ENCODE measurements at regions not wholly inside any gene's neighbourhood (a gene's known extent, or its start where the extent isn't known, plus 50 kb on each side); places are given as distances from the start of the nearest gene placed in this dataset.
A peak's percentile ranks its signal among the peaks of the same experiment; 100 is the strongest.

GRCh38 chr14:53355581-53356112 is 202.5 kb upstream of the DDHD1 start:
- Histone ChIP-seq H3K4me3 (ENCODE audit: low read length) (no peak overlapping the region), H3K27me3 (ENCODE audit: control insufficient read depth, insufficient read depth, low read length) (no peaks in the 10 kb centered on the region)

GRCh38 chr14:53354336-53354735 is 201.2 kb upstream of the DDHD1 start:
- H3K27me3 ChIP-seq (ENCODE audit: control insufficient read depth, insufficient read depth, low read length), result no peaks in the 10 kb centered on the region
- H3K4me2 ChIP-seq (ENCODE audit: low read length), result no peak overlapping the region
- H3K9me3 ChIP-seq (replicated peaks; ENCODE audit: low read length), result no peaks in the 10 kb centered on the region
- H3K4me1 ChIP-seq (ENCODE audit: control insufficient read depth, insufficient read depth, low read length), result peaks cover 10% of the 10 kb centered on the region
- H3K36me3 ChIP-seq (ENCODE audit: insufficient read depth, low read length), result no peaks in the 10 kb centered on the region
- no peak overlapping the region for H3K9ac ChIP-seq (ENCODE audit: low read depth, low read length)
- no peak overlapping the region for H3K4me3 ChIP-seq (ENCODE audit: low read length)

More at GRCh38 chr14:53355581-53356112, 202.5 kb upstream of the DDHD1 start:
- Histone ChIP-seq H3K4me1 (ENCODE audit: control insufficient read depth, insufficient read depth, low read length) (peaks cover 10% of the 10 kb centered on the region), H3K36me3 (ENCODE audit: insufficient read depth, low read length) (no peaks in the 10 kb centered on the region), H3K9me3 (replicated peaks; ENCODE audit: low read length) (no peaks in the 10 kb centered on the region), H3K9ac (ENCODE audit: low read depth, low read length) (no peak overlapping the region), H3K4me2 (ENCODE audit: low read length) (peak overlapping the region; percentile 1)

- H3K4me1 ChIP-seq (ENCODE audit: control insufficient read depth, insufficient read depth, low read length), result peaks cover 9% of the 10 kb centered on the region
- no peaks in the 10 kb centered on the region for H3K27me3 ChIP-seq (ENCODE audit: control insufficient read depth, insufficient read depth, low read length)
- no peak overlapping the region for H3K4me3 ChIP-seq (ENCODE audit: low read length)
- H3K9ac ChIP-seq (ENCODE audit: low read depth, low read length), result no peak overlapping the region
- H3K4me2 ChIP-seq (ENCODE audit: low read length), result no peak overlapping the region
- H3K9me3 ChIP-seq (replicated peaks; ENCODE audit: low read length), result no peaks in the 10 kb centered on the region
- H3K36me3 ChIP-seq (ENCODE audit: insufficient read depth, low read length), result no peaks in the 10 kb centered on the region
Observed at GRCh38 chr14:53350866-53351265, 197.7 kb upstream of the DDHD1 start.

- Histone ChIP-seq H3K4me3 (ENCODE audit: low read length) (no peak overlapping the region), H3K9ac (ENCODE audit: low read depth, low read length) (no peak overlapping the region), H3K4me1 (ENCODE audit: control insufficient read depth, insufficient read depth, low read length) (peaks cover 4% of the 10 kb centered on the region), H3K4me2 (ENCODE audit: low read length) (no peak overlapping the region), H3K27me3 (ENCODE audit: control insufficient read depth, insufficient read depth, low read length) (no peaks in the 10 kb centered on the region), H3K9me3 (replicated peaks; ENCODE audit: low read length) (no peaks in the 10 kb centered on the region), H3K36me3 (ENCODE audit: insufficient read depth, low read length) (no peaks in the 10 kb centered on the region)
Observed at GRCh38 chr14:53350429-53350828, 197.3 kb upstream of the DDHD1 start.

GRCh38 chr14:53346988-53347387 is 193.9 kb upstream of the DDHD1 start:
- Histone ChIP-seq H3K9ac (ENCODE audit: low read depth, low read length) (no peak overlapping the region), H3K36me3 (ENCODE audit: insufficient read depth, low read length) (no peaks in the 10 kb centered on the region), H3K9me3 (replicated peaks; ENCODE audit: low read length) (no peaks in the 10 kb centered on the region), H3K4me2 (ENCODE audit: low read length) (no peak overlapping the region), H3K27me3 (ENCODE audit: control insufficient read depth, insufficient read depth, low read length) (no peaks in the 10 kb centered on the region), H3K4me3 (ENCODE audit: low read length) (no peak overlapping the region), H3K4me1 (ENCODE audit: control insufficient read depth, insufficient read depth, low read length) (no peaks in the 10 kb centered on the region)

- peaks cover 5% of the 10 kb centered on the region for H3K4me1 ChIP-seq (ENCODE audit: control insufficient read depth, insufficient read depth, low read length)
Observed at GRCh38 chr14:53341324-53341723, 188.2 kb upstream of the DDHD1 start.

GRCh38 chr14:53338192-53338591 is 185.1 kb upstream of the DDHD1 start:
- Histone ChIP-seq H3K4me3 (ENCODE audit: low read length) (no peak overlapping the region), H3K9me3 (replicated peaks; ENCODE audit: low read length) (no peaks in the 10 kb centered on the region), H3K27me3 (ENCODE audit: control insufficient read depth, insufficient read depth, low read length) (no peaks in the 10 kb centered on the region), H3K9ac (ENCODE audit: low read depth, low read length) (no peak overlapping the region), H3K36me3 (ENCODE audit: insufficient read depth, low read length) (no peaks in the 10 kb centered on the region), H3K4me1 (ENCODE audit: control insufficient read depth, insufficient read depth, low read length) (peaks cover 5% of the 10 kb centered on the region), H3K4me2 (ENCODE audit: low read length) (peak overlapping the region; percentile 31)

More at GRCh38 chr14:53341324-53341723, 188.2 kb upstream of the DDHD1 start:
- Histone ChIP-seq H3K9ac (ENCODE audit: low read depth, low read length) (no peak overlapping the region), H3K9me3 (replicated peaks; ENCODE audit: low read length) (no peaks in the 10 kb centered on the region), H3K4me2 (ENCODE audit: low read length) (no peak overlapping the region), H3K36me3 (ENCODE audit: insufficient read depth, low read length) (no peaks in the 10 kb centered on the region), H3K4me3 (ENCODE audit: low read length) (no peak overlapping the region), H3K27me3 (ENCODE audit: control insufficient read depth, insufficient read depth, low read length) (no peaks in the 10 kb centered on the region)

- Histone ChIP-seq H3K27me3 (ENCODE audit: control insufficient read depth, insufficient read depth, low read length) (no peaks in the 10 kb centered on the region), H3K9me3 (replicated peaks; ENCODE audit: low read length) (no peaks in the 10 kb centered on the region), H3K36me3 (ENCODE audit: insufficient read depth, low read length) (no peaks in the 10 kb centered on the region), H3K4me2 (ENCODE audit: low read length) (no peak overlapping the region), H3K4me1 (ENCODE audit: control insufficient read depth, insufficient read depth, low read length) (peaks cover 6% of the 10 kb centered on the region), H3K4me3 (ENCODE audit: low read length) (no peak overlapping the region), H3K9ac (ENCODE audit: low read depth, low read length) (no peak overlapping the region)
Observed at GRCh38 chr14:53336729-53337128, 183.6 kb upstream of the DDHD1 start.

- Histone ChIP-seq H3K4me3 (ENCODE audit: low read length) (no peak overlapping the region), H3K9ac (ENCODE audit: low read depth, low read length) (no peak overlapping the region), H3K9me3 (replicated peaks; ENCODE audit: low read length) (no peaks in the 10 kb centered on the region), H3K4me1 (ENCODE audit: control insufficient read depth, insufficient read depth, low read length) (peaks cover 22% of the 10 kb centered on the region), H3K36me3 (ENCODE audit: insufficient read depth, low read length) (no peaks in the 10 kb centered on the region), H3K27me3 (ENCODE audit: control insufficient read depth, insufficient read depth, low read length) (no peaks in the 10 kb centered on the region), H3K4me2 (ENCODE audit: low read length) (no peak overlapping the region)
Observed at GRCh38 chr14:53333809-53334208, 180.7 kb upstream of the DDHD1 start.

- no peak overlapping the region for H3K9ac ChIP-seq (ENCODE audit: low read depth, low read length)
- H3K4me2 ChIP-seq (ENCODE audit: low read length), result no peak overlapping the region
- no peaks in the 10 kb centered on the region for H3K27me3 ChIP-seq (ENCODE audit: control insufficient read depth, insufficient read depth, low read length)
- H3K4me3 ChIP-seq (ENCODE audit: low read length), result no peak overlapping the region
- no peaks in the 10 kb centered on the region for H3K36me3 ChIP-seq (ENCODE audit: insufficient read depth, low read length)
- H3K4me1 ChIP-seq (ENCODE audit: control insufficient read depth, insufficient read depth, low read length), result peaks cover 30% of the 10 kb centered on the region
- no peaks in the 10 kb centered on the region for H3K9me3 ChIP-seq (replicated peaks; ENCODE audit: low read length)
Observed at GRCh38 chr14:53331921-53332320, 178.8 kb upstream of the DDHD1 start.

- H3K4me2 ChIP-seq (ENCODE audit: low read length), result no peak overlapping the region
- H3K27me3 ChIP-seq (ENCODE audit: control insufficient read depth, insufficient read depth, low read length), result no peaks in the 10 kb centered on the region
- H3K9ac ChIP-seq (ENCODE audit: low read depth, low read length), result no peak overlapping the region
- no peaks in the 10 kb centered on the region for H3K36me3 ChIP-seq (ENCODE audit: insufficient read depth, low read length)
- H3K9me3 ChIP-seq (replicated peaks; ENCODE audit: low read length), result no peaks in the 10 kb centered on the region
- H3K4me1 ChIP-seq (ENCODE audit: control insufficient read depth, insufficient read depth, low read length), result peaks cover 32% of the 10 kb centered on the region
- no peak overlapping the region for H3K4me3 ChIP-seq (ENCODE audit: low read length)
Observed at GRCh38 chr14:53331247-53331646, 178.1 kb upstream of the DDHD1 start.

GRCh38 chr14:53330441-53330840 is 177.3 kb upstream of the DDHD1 start:
- H3K4me3 ChIP-seq (ENCODE audit: low read length), result no peak overlapping the region
- no peaks in the 10 kb centered on the region for H3K36me3 ChIP-seq (ENCODE audit: insufficient read depth, low read length)
- H3K9me3 ChIP-seq (replicated peaks; ENCODE audit: low read length), result no peaks in the 10 kb centered on the region
- H3K27me3 ChIP-seq (ENCODE audit: control insufficient read depth, insufficient read depth, low read length), result no peaks in the 10 kb centered on the region
- peaks cover 32% of the 10 kb centered on the region for H3K4me1 ChIP-seq (ENCODE audit: control insufficient read depth, insufficient read depth, low read length)
- no peak overlapping the region for H3K9ac ChIP-seq (ENCODE audit: low read depth, low read length)
- H3K4me2 ChIP-seq (ENCODE audit: low read length), result peak overlapping the region; percentile 11

Data from skeletal muscle satellite cell (primary cell).